ENCODE measurements at regions not wholly inside any gene's neighbourhood (a gene's known extent, or its start where the extent isn't known, plus 50 kb on each side); places are given as distances from the start of the nearest gene placed in this dataset.

GRCh38 chr15:69804786-69805185, 292.9 kb downstream of the TLE3 start:
- no peak for TF ChIP-seq EZH2 (IDR thresholded peaks at IDR 0.05; ENCODE audit: low read length)
- no peak for TF ChIP-seq CTCF (optimal IDR thresholded peaks at IDR 0.05 in 1 of 3, IDR thresholded peaks at IDR 0.05 in 1 of 3, conservative IDR thresholded peaks at IDR 0.05 in 1 of 3; ENCODE audit: extremely low read depth in 1 of 3, insufficient read depth in 2 of 3, low read length in 3 of 3)

Measured in keratinocyte (primary cell).